Endothelial cell of umbilical vein (primary cell): ENCODE measurements at regions not wholly inside any gene's neighbourhood (a gene's known extent, or its start where the extent isn't known, plus 50 kb on each side); places are given as distances from the start of the nearest gene placed in this dataset.

ENCODE experiments used
- EZH2 ChIP-seq: IDR thresholded peaks from 2 replicates; pipeline ENCODE4 v1.6.1; 2012; ENCODE audit warnings: borderline replicate concordance, low read depth, mild to moderate bottlenecking, moderate library complexity, low read length, inconsistent platforms; ENCODE audit not compliant: severe bottlenecking
- FOS ChIP-seq: IDR thresholded peaks from 2 replicates; pipeline ENCODE4 v1.6.1; 2011; ENCODE audit warnings: mild to moderate bottlenecking, low read length, moderate library complexity, borderline replicate concordance; ENCODE audit not compliant: insufficient read depth
- MAX ChIP-seq: IDR thresholded peaks from 2 replicates; pipeline ENCODE4 v1.6.1; 2011; ENCODE audit not compliant: insufficient read depth, insufficient read length
- POLR2A ChIP-seq: IDR thresholded peaks from 2 replicates; pipeline ENCODE4 v1.6.1; 2012; ENCODE audit warnings: low read depth, mild to moderate bottlenecking, control low read depth, low read length
- POLR2AphosphoS5 ChIP-seq: IDR thresholded peaks from 2 replicates; pipeline ENCODE4 v1.6.1; 2012; ENCODE audit warnings: low read depth, mild to moderate bottlenecking, control low read depth, low read length, moderate library complexity; ENCODE audit not compliant: insufficient read depth
- TF ChIP-seq, protein P1 (sequence below), 2 donors: IDR thresholded peaks; 1 replicate in 1 of 2; 2 replicates in 1 of 2; pipeline ENCODE4 v1.5.1; 2011; ENCODE audit warnings: low read length in 2 of 2, mild to moderate bottlenecking in 2 of 2, moderate library complexity in 2 of 2, control low read depth in 1 of 2, inconsistent platforms in 1 of 2, low read depth in 1 of 2; ENCODE audit not compliant: insufficient read depth in 1 of 2; ENCODE audit errors: extremely low read depth in 1 of 2

- TF ChIP-seq, protein P1, sequence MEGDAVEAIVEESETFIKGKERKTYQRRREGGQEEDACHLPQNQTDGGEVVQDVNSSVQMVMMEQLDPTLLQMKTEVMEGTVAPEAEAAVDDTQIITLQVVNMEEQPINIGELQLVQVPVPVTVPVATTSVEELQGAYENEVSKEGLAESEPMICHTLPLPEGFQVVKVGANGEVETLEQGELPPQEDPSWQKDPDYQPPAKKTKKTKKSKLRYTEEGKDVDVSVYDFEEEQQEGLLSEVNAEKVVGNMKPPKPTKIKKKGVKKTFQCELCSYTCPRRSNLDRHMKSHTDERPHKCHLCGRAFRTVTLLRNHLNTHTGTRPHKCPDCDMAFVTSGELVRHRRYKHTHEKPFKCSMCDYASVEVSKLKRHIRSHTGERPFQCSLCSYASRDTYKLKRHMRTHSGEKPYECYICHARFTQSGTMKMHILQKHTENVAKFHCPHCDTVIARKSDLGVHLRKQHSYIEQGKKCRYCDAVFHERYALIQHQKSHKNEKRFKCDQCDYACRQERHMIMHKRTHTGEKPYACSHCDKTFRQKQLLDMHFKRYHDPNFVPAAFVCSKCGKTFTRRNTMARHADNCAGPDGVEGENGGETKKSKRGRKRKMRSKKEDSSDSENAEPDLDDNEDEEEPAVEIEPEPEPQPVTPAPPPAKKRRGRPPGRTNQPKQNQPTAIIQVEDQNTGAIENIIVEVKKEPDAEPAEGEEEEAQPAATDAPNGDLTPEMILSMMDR (IDR thresholded peaks at IDR 0.05; ENCODE audit: extremely low read depth in 1 of 2, insufficient read depth in 1 of 2, low read depth in 1 of 2, low read length in 2 of 2), result no peak
- TF ChIP-seq POLR2AphosphoS5 (no peak), EZH2 (no peak), FOS (no peak), POLR2A (no peak), MAX (no peak)
Observed at GRCh38 chr2:5459041-5459440, 233.1 kb upstream of the SOX11 start.
